ENCODE measurements at regions not wholly inside any gene's neighbourhood (a gene's known extent, or its start where the extent isn't known, plus 50 kb on each side); places are given as distances from the start of the nearest gene placed in this dataset.

GRCh38 chr13:109939180-109939579, 152.8 kb upstream of the IRS2 start:
- TF ChIP-seq CTCF (IDR thresholded peaks at IDR 0.05) (no peak), POLR2A (IDR thresholded peaks at IDR 0.05) (no peak)

Measured in thyroid gland (tissue), 4 donors.